Type B pancreatic cell (in vitro differentiated cells): ENCODE measurements at regions not wholly inside any gene's neighbourhood (a gene's known extent, or its start where the extent isn't known, plus 50 kb on each side); places are given as distances from the start of the nearest gene placed in this dataset.

ENCODE experiments used
- DNase-seq: peaks from one replicate; pipeline ENCODE4 v3.0.0; 2021; ENCODE audit warnings: mixed read lengths; ENCODE audit not compliant: unreplicated experiment; ENCODE audit errors: extremely low spot score
- H3K27ac Mint-ChIP-seq: 2 replicates; pipeline ENCODE4 v1.8.0; 2021; ENCODE audit warnings: mild to moderate bottlenecking, mixed read lengths
- H3K27me3 Mint-ChIP-seq: 2 replicates; pipeline ENCODE4 v1.8.0; 2021; ENCODE audit warnings: mixed read lengths
- H3K36me3 Mint-ChIP-seq: 2 replicates; pipeline ENCODE4 v1.8.0; 2021; ENCODE audit warnings: mixed read lengths
- H3K4me1 Mint-ChIP-seq: one replicate; pipeline ENCODE4 v1.8.0; 2021; ENCODE audit warnings: mixed read lengths; ENCODE audit not compliant: unreplicated experiment
- H3K4me3 Mint-ChIP-seq: 2 replicates; pipeline ENCODE4 v1.8.0; 2021; ENCODE audit warnings: mild to moderate bottlenecking, mixed read lengths
- H3K9me3 Mint-ChIP-seq: 2 replicates; pipeline ENCODE4 v1.8.0; 2021; ENCODE audit warnings: mixed read lengths
- TF ChIP-seq, protein P1 (sequence below): fragments of 200-600 bp; sonication (generic); conservative IDR thresholded peaks from 2 replicates; pipeline ENCODE4 v1.5.0; 2021; ENCODE audit warnings: antibody characterized with exemption, mild to moderate bottlenecking

DNA sequence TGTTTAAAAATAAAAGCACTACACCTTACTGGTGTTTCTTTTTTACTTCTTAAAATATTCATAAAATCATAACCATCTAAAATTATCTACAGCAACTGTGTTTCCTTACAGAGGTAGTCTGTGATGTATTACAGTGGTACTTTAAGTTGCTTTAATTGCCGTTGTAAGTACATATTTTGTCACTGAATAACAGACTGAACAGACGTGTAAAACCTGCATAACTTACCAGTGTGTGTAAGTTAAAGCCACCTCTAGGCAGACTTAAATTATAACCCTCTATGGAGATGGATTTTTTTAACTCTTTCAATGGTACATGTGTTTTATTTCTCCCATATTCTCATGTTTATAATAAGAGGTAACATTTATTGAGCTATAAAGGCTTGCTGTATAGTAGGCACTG lies 166.8 kb downstream of the NR4A2 start:
- DNase-seq: no peak
- peaks cover 9% of the 10 kb centered on the region for H3K9me3 Mint-ChIP-seq
- H3K27me3 Mint-ChIP-seq: no peaks in the 10 kb centered on the region
- TF ChIP-seq, protein P1, sequence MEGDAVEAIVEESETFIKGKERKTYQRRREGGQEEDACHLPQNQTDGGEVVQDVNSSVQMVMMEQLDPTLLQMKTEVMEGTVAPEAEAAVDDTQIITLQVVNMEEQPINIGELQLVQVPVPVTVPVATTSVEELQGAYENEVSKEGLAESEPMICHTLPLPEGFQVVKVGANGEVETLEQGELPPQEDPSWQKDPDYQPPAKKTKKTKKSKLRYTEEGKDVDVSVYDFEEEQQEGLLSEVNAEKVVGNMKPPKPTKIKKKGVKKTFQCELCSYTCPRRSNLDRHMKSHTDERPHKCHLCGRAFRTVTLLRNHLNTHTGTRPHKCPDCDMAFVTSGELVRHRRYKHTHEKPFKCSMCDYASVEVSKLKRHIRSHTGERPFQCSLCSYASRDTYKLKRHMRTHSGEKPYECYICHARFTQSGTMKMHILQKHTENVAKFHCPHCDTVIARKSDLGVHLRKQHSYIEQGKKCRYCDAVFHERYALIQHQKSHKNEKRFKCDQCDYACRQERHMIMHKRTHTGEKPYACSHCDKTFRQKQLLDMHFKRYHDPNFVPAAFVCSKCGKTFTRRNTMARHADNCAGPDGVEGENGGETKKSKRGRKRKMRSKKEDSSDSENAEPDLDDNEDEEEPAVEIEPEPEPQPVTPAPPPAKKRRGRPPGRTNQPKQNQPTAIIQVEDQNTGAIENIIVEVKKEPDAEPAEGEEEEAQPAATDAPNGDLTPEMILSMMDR: no peak
- H3K27ac Mint-ChIP-seq: no peak overlapping the region
- H3K4me1 Mint-ChIP-seq: peaks cover 5% of the 10 kb centered on the region
- no peak overlapping the region for H3K4me3 Mint-ChIP-seq
- peaks cover 4% of the 10 kb centered on the region for H3K36me3 Mint-ChIP-seq

DNA sequence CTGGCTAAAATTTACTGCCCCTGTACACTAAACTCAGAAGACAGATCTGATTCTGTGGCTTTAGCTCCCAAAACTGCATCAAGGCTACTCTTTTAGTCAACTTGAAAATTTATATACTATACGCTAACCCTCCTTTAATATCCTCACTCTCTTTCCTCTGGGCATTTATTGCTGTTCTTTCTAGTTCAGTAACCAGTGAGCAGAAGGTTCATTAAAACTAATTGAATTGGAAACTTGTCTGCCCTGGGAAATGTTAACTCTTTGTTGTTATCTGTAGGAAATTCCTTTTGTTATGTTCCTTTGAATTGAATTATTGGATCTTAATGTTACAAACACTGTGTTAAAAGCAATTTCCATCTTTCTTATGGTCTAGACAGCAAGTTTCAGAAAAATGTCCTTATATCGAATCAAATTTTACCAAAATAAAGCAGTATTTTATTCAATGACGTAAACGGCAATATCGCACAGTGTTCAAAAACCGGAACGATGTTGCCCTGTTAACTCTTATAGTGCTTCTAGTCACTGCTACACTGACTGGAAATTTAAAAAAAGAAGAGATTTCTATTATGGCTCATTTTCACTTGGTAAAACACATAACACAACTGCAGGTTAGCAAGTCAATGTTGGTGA lies 168.3 kb downstream of the NR4A2 start:
- TF ChIP-seq, protein P1: no peak

DNA sequence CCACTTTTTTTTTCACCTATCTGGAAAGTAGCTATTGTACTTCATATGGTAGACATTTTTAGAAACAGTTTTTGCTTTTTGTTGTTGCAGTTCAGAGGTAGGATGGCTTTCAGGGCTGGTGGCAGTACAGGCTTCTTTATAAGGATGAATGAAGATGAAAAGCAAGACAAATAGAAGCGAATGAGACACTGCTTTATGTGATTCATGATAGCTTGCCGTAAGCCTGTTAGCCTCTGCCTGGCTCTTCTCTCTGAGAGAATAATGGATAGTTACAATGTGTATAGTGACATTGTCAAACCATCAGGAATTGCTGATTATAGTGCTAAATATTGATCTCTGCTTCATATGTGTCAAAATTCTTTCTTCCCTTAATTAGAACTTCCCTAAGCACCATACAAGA lies 173.7 kb downstream of the NR4A2 start:
- TF ChIP-seq, protein P1: no peak
- H3K36me3 Mint-ChIP-seq: no peaks in the 10 kb centered on the region
- no peaks in the 10 kb centered on the region for H3K27me3 Mint-ChIP-seq
- no peaks in the 10 kb centered on the region for H3K9me3 Mint-ChIP-seq
- DNase-seq: no peak
- H3K4me3 Mint-ChIP-seq: no peak overlapping the region
- no peaks in the 10 kb centered on the region for H3K4me1 Mint-ChIP-seq
- H3K27ac Mint-ChIP-seq: no peak overlapping the region

More for the DNA sequence above, 168.3 kb downstream of the NR4A2 start:
- no peak overlapping the region for H3K4me3 Mint-ChIP-seq
- H3K27ac Mint-ChIP-seq: no peak overlapping the region
- H3K36me3 Mint-ChIP-seq: no peaks in the 10 kb centered on the region
- peaks cover 5% of the 10 kb centered on the region for H3K4me1 Mint-ChIP-seq
- H3K9me3 Mint-ChIP-seq: peaks cover 5% of the 10 kb centered on the region
- H3K27me3 Mint-ChIP-seq: no peaks in the 10 kb centered on the region
- DNase-seq: no peak

DNA sequence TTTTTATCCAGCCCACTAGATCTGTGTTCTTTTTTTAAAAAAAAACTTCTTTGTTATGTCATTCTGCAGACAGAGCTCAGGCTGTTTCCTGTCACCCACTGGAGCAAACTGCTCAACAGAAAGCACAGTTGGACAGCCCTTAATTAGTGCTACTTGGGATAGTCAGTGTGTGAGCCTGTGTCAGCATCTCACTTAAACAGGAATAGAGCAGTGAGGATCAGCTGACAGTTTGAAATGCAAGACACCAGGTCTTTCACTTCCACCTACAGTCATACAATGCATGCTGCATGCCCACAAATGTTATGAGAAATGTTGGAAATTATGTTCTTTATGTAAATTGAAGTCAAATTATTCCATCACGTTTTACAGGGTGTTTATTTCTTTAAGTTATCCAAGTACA lies 174.9 kb downstream of the NR4A2 start:
- no peak for DNase-seq
- Mint-ChIP-seq H3K27ac (no peak overlapping the region), H3K27me3 (no peaks in the 10 kb centered on the region), H3K36me3 (no peaks in the 10 kb centered on the region), H3K9me3 (no peaks in the 10 kb centered on the region), H3K4me3 (no peak overlapping the region), H3K4me1 (no peaks in the 10 kb centered on the region)
- TF ChIP-seq, protein P1: no peak

GRCh38 chr2:156156580-156156979 lies 175.9 kb downstream of the NR4A2 start:
- H3K27ac Mint-ChIP-seq: no peak overlapping the region
- no peaks in the 10 kb centered on the region for H3K36me3 Mint-ChIP-seq
- TF ChIP-seq, protein P1: no peak
- H3K27me3 Mint-ChIP-seq: no peaks in the 10 kb centered on the region
- no peak for DNase-seq
- no peaks in the 10 kb centered on the region for H3K9me3 Mint-ChIP-seq
- H3K4me3 Mint-ChIP-seq: no peak overlapping the region
- no peaks in the 10 kb centered on the region for H3K4me1 Mint-ChIP-seq

GRCh38 chr2:156155319-156155718 lies 177.2 kb downstream of the NR4A2 start:
- H3K27me3 Mint-ChIP-seq: no peaks in the 10 kb centered on the region
- H3K36me3 Mint-ChIP-seq: no peaks in the 10 kb centered on the region
- TF ChIP-seq, protein P1: no peak
- no peak for DNase-seq
- H3K4me1 Mint-ChIP-seq: no peaks in the 10 kb centered on the region
- H3K27ac Mint-ChIP-seq: no peak overlapping the region
- H3K9me3 Mint-ChIP-seq: no peaks in the 10 kb centered on the region
- no peak overlapping the region for H3K4me3 Mint-ChIP-seq
